H1 (cell line): ENCODE measurements at regions not wholly inside any gene's neighbourhood (a gene's known extent, or its start where the extent isn't known, plus 50 kb on each side); places are given as distances from the start of the nearest gene placed in this dataset.

Source experiments
- CTCF ChIA-PET: fragments of 300-600 bp; sonication (Branson Sonifier 250); formaldehyde crosslinking; loops from one replicate; lab custom pipeline; 2021; ENCODE audit not compliant: partially characterized antibody; lab: Charles Lee
- POLR2A ChIA-PET: fragments of 300-600 bp; sonication (Branson Sonifier 250); formaldehyde crosslinking; loops from one replicate; lab custom pipeline; 2021; ENCODE audit warnings: inconsistent platforms; ENCODE audit not compliant: partially characterized antibody; lab: Charles Lee
- DNase-seq, 2 experiments: peaks; one replicate each; pipeline versions ENCODE4 v3.0.0 to v3.0.0-alpha.2; 2010 to 2022; ENCODE audit warnings: low spot score in 2 of 2, low read depth in 1 of 2, mixed read lengths in 1 of 2
- FAIRE-seq: peaks from 2 replicates; lab custom pipeline; 2011; peaks lifted over from hg19 to GRCh38; lab: Jason Lieb, UNC
- H2AFZ ChIP-seq: 2 replicates; pipeline ENCODE4 v1.8.1; 2012; ENCODE audit warnings: low read length, inconsistent platforms
- H2AK5ac ChIP-seq: 2 replicates; pipeline ENCODE4 v1.6.1; 2013; ENCODE audit warnings: low read depth, low read length
- H2BK120ac ChIP-seq: replicated peaks from 2 replicates; pipeline ENCODE3; 2013; ENCODE audit warnings: low read depth, low read length, inconsistent platforms
- H2BK12ac ChIP-seq: 2 replicates; pipeline ENCODE4 v1.6.1; 2013; ENCODE audit warnings: low read depth, low read length
- H2BK15ac ChIP-seq: 2 replicates; pipeline ENCODE4 v1.6.1; 2013; ENCODE audit warnings: low read length
- H2BK20ac ChIP-seq: 2 replicates; pipeline ENCODE4 v1.6.1; 2013; ENCODE audit warnings: low read length
- H2BK5ac ChIP-seq: 2 replicates; pipeline ENCODE4 v1.6.1; 2013; ENCODE audit warnings: low read depth, low read length
- H3K14ac ChIP-seq: 2 replicates; pipeline ENCODE4 v1.6.1; 2013; ENCODE audit warnings: inconsistent platforms; ENCODE audit not compliant: insufficient read length
- H3K18ac ChIP-seq: 2 replicates; pipeline ENCODE4 v1.6.1; 2013; ENCODE audit warnings: low read length; ENCODE audit errors: extremely low read depth
- H3K23ac ChIP-seq: 2 replicates; pipeline ENCODE4 v1.6.1; 2013; ENCODE audit warnings: inconsistent platforms; ENCODE audit not compliant: insufficient read length
- H3K23me2 ChIP-seq: 2 replicates; pipeline ENCODE4 v1.6.1; 2013; ENCODE audit warnings: low read depth, low read length
- H3K27ac ChIP-seq: 2 replicates; pipeline ENCODE4 v1.6.1; 2011; ENCODE audit warnings: low read depth, low read length, inconsistent platforms
- H3K27me3 ChIP-seq, 4 experiments: replicated peaks in 1 of 4; 1 replicate in 1 of 4; 2 replicates in 3 of 4; pipeline versions ENCODE4 v1.6.1 to v1.8.1; 2011 to 2013; ENCODE audit warnings: low read length in 3 of 4, mild to moderate bottlenecking in 3 of 4, inconsistent platforms in 2 of 4, mixed read lengths in 2 of 4, moderate library complexity in 1 of 4; ENCODE audit not compliant: control insufficient read depth in 3 of 4, insufficient read depth in 3 of 4; ENCODE audit errors: extremely low read depth in 1 of 4
- H3K36me3 ChIP-seq, 4 experiments: 2 replicates each; pipeline versions ENCODE4 v1.6.1 to v1.8.1; 2011 to 2013; ENCODE audit warnings: mild to moderate bottlenecking in 4 of 4, low read length in 3 of 4, moderate library complexity in 2 of 4, control low read depth in 1 of 4, inconsistent platforms in 1 of 4; ENCODE audit not compliant: insufficient read depth in 4 of 4, control insufficient read depth in 2 of 4
- H3K4ac ChIP-seq: replicated peaks from 2 replicates; pipeline ENCODE3; 2013; ENCODE audit warnings: low read length, low read depth, mixed read lengths, inconsistent platforms; ENCODE audit not compliant: insufficient read length
- H3K4me1 ChIP-seq, 4 experiments: replicated peaks in 1 of 4; 1 replicate in 1 of 4; 2 replicates in 3 of 4; pipeline versions ENCODE4 v1.6.1 to v1.8.1; 2011 to 2013; ENCODE audit warnings: low read length in 3 of 4, inconsistent platforms in 2 of 4, mixed read lengths in 1 of 4; ENCODE audit not compliant: insufficient read depth in 4 of 4, control insufficient read depth in 3 of 4
- H3K4me2 ChIP-seq, 2 experiments: 2 replicates each; pipeline versions ENCODE4 v1.6.1 to v1.8.1; 2011 to 2013; ENCODE audit warnings: low read depth in 2 of 2, low read length in 2 of 2, control low read depth in 1 of 2, inconsistent platforms in 1 of 2, mild to moderate bottlenecking in 1 of 2; ENCODE audit not compliant: insufficient read depth in 1 of 2
- H3K4me3 ChIP-seq, 4 experiments: fragments of 200-600, 300-600 bp in 1 of 4; sonication (generic), shearing (Covaris generic), sonication (Bioruptor Twin) in 1 of 4; 2 replicates each; pipeline versions ENCODE4 v1.5.1 to v1.8.1; 2011 to 2016; ENCODE audit warnings: low read length in 4 of 4, low read depth in 3 of 4, control low read depth in 2 of 4, inconsistent platforms in 2 of 4, mild to moderate bottlenecking in 2 of 4, mixed read lengths in 1 of 4, moderate library complexity in 1 of 4; ENCODE audit not compliant: insufficient read depth in 2 of 4; ENCODE audit errors: extremely low read depth in 1 of 4
- H3K56ac ChIP-seq: replicated peaks from 2 replicates; pipeline ENCODE3; 2013; ENCODE audit warnings: low read depth, mild to moderate bottlenecking, mixed read lengths, low read length, inconsistent platforms; ENCODE audit not compliant: insufficient read length
- H3K79me1 ChIP-seq: 2 replicates; pipeline ENCODE4 v1.6.1; 2013; ENCODE audit warnings: low read depth, low read length, control low read depth
- H3K79me2 ChIP-seq, 2 experiments: 2 replicates each; pipeline versions ENCODE4 v1.6.1 to v1.8.1; 2012 to 2013; ENCODE audit warnings: low read length in 2 of 2, mild to moderate bottlenecking in 2 of 2, inconsistent platforms in 1 of 2; ENCODE audit not compliant: insufficient read depth in 2 of 2, control insufficient read depth in 1 of 2
- H3K9ac ChIP-seq, 4 experiments: replicated peaks in 1 of 4; 1 replicate in 1 of 4; 2 replicates in 3 of 4; pipeline versions ENCODE4 v1.6.1 to v1.8.1; 2011 to 2013; ENCODE audit warnings: low read depth in 3 of 4, low read length in 3 of 4, control low read depth in 2 of 4, mild to moderate bottlenecking in 2 of 4, moderate library complexity in 2 of 4, inconsistent platforms in 1 of 4; ENCODE audit errors: extremely low read depth in 1 of 4
- H3K9me3 ChIP-seq, 2 experiments: 2 replicates each; pipeline versions ENCODE4 v1.6.1 to v1.8.1; 2012 to 2013; ENCODE audit warnings: mild to moderate bottlenecking in 2 of 2, moderate library complexity in 2 of 2, control low read depth in 1 of 2, inconsistent platforms in 1 of 2, low read depth in 1 of 2, low read length in 1 of 2, mixed read lengths in 1 of 2; ENCODE audit not compliant: insufficient read depth in 2 of 2
- H4K20me1 ChIP-seq, 2 experiments: replicated peaks in 1 of 2; 2 replicates each; pipeline versions ENCODE3 to v1.8.1; 2011 to 2013; ENCODE audit warnings: inconsistent platforms in 2 of 2, low read length in 2 of 2, mild to moderate bottlenecking in 1 of 2; ENCODE audit not compliant: insufficient read depth in 2 of 2, control insufficient read depth in 1 of 2
- H4K5ac ChIP-seq: 2 replicates; pipeline ENCODE4 v1.6.1; 2013; ENCODE audit warnings: low read length, low read depth, mixed read lengths, inconsistent platforms; ENCODE audit not compliant: insufficient read length
- H4K8ac ChIP-seq: 2 replicates; pipeline ENCODE4 v1.8.0; 2013; ENCODE audit warnings: mild to moderate bottlenecking, moderate library complexity, low read length, inconsistent platforms; ENCODE audit not compliant: insufficient read depth; ENCODE audit errors: extremely low read depth
- H4K91ac ChIP-seq: replicated peaks from 2 replicates; pipeline ENCODE3; 2013; ENCODE audit warnings: low read length, mixed read lengths, inconsistent platforms; ENCODE audit not compliant: insufficient read length
- CREB1 ChIP-seq: IDR thresholded peaks from 2 replicates; pipeline ENCODE4 v1.6.1; 2012; ENCODE audit warnings: inconsistent platforms
- CTBP2 ChIP-seq: IDR thresholded peaks from 2 replicates; pipeline ENCODE4 v1.7.0; 2011; ENCODE audit warnings: borderline replicate concordance, mild to moderate bottlenecking, moderate library complexity, mixed read lengths, low read length; ENCODE audit not compliant: insufficient read depth, insufficient read length
- GTF2F1 ChIP-seq: IDR thresholded peaks from 2 replicates; pipeline ENCODE4 v1.6.1; 2012; ENCODE audit warnings: low read depth, low read length, improper control_type of control experiment, borderline replicate concordance
- KDM4A ChIP-seq: IDR thresholded peaks from one replicate; pipeline ENCODE4 v1.7.1; 2012; ENCODE audit warnings: low read depth, mild to moderate bottlenecking, moderate library complexity, low read length, inconsistent platforms; ENCODE audit not compliant: severe bottlenecking
- KDM5A ChIP-seq: fragments of 200-600 bp; IDR thresholded peaks from 2 replicates; pipeline ENCODE4 v1.7.1; 2012; ENCODE audit warnings: mild to moderate bottlenecking, low read length, inconsistent platforms, mixed read lengths
- MAFK ChIP-seq: IDR thresholded peaks from 2 replicates; pipeline ENCODE4 v1.6.1; 2012; ENCODE audit warnings: low read depth, mild to moderate bottlenecking, improper control_type of control experiment, low read length
- PHF8 ChIP-seq: fragments of 200-600 bp; sonication (generic); conservative IDR thresholded peaks from 2 replicates; pipeline ENCODE4 v1.7.1; 2012; ENCODE audit warnings: low read depth, mild to moderate bottlenecking, inconsistent platforms, low read length, moderate library complexity
- RNF2 ChIP-seq: fragments of 200-900, 300-1000 bp; sonication (generic); IDR thresholded peaks from 2 replicates; pipeline ENCODE4 v1.7.1; 2016; ENCODE audit warnings: borderline replicate concordance, low read depth, mild to moderate bottlenecking, antibody characterized with exemption, low read length; ENCODE audit not compliant: poor library complexity, severe bottlenecking; ENCODE audit errors: missing control alignments
- SIN3A ChIP-seq, 2 experiments: IDR thresholded peaks in 1 of 2; conservative IDR thresholded peaks in 1 of 2; 2 replicates each; pipeline ENCODE4 v1.6.1; 2011 to 2012; ENCODE audit warnings: low read length in 2 of 2, improper control_type of control experiment in 1 of 2, low read depth in 1 of 2, mild to moderate bottlenecking in 1 of 2
- ZNF274 ChIP-seq: IDR thresholded peaks from 2 replicates; pipeline ENCODE4 v1.7.0; 2012; ENCODE audit warnings: low read length, borderline replicate concordance; ENCODE audit errors: extremely low read depth
- WGBS, 2 experiments: shearing (Covaris generic) in 1 of 2; methylation state at CpG; one replicate each; pipeline versions ENCODE4 v1.1.6 to v1.1.7; 2013 to 2015; ENCODE audit warnings: low lambda C conversion rate in 2 of 2, mixed read lengths in 2 of 2, inconsistent platforms in 1 of 2, low coverage in 1 of 2, missing lambda C conversion rate in 1 of 2; ENCODE audit not compliant: insufficient replicate concordance in 2 of 2, insufficient coverage in 1 of 2, insufficient read length in 1 of 2; ENCODE audit errors: extremely low coverage in 1 of 2, missing lambda C conversion rate in 1 of 2; 5-methylcytosine and 5-hydroxymethylcytosine counted together
- TF ChIP-seq, protein P1 (sequence below): IDR thresholded peaks from 2 replicates; pipeline ENCODE4 v1.6.1; 2012; ENCODE audit warnings: inconsistent platforms

DNA sequence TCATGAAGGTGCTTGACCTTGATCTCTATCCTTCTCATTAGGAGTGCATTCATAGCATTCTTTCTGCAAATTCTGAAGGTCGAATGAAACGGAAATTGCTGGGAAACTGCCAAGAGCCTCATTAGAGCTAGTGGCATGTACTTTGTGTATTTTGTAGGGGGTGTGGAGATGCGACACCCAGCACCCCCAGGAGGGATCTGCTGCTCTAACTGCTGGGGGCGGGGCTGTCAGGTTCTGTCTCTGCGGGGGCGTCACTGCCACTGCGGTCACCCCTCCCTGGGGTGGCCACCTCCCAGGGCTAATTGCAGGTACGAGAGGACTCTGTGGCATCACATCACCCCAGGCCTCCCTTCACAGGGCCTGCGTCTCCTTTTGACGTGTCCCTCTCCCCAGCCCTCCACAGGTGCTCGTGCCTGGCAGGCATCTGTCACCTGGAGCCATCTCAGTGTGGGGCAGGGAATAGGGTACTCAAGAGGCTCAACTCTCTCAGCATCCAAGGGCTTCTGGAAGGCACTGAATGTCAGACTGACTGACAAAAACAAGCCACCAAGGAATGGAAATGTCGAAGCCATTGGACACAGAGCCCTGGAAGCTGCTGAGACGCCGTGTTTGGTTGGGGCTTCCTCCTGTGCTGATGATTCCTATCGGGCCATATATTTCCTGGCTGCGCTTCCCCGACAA lies 151.1 kb downstream of the ACTR3B start:
- CTCF ChIA-PET: interaction anchor here (1.5 kb wide), 1 partner anchor 14 kb away, joined by 5 read pairs; no protein-coding TSS in a partner anchor
- 88% methylated on average over 17 of the region's 17 CpGs; no CpG with 5 or more reads in 1 of the 2 experiments for WGBS, 2 experiments
- Histone ChIP-seq H4K20me1 (peaks cover 0 to 17% of the 10 kb centered on the region in 2 experiments), H2BK120ac (no peak overlapping the region), H3K23me2 (peaks cover 19% of the 10 kb centered on the region; the same call in 1 of the 2 replicates), H3K56ac (no peak overlapping the region), H3K36me3 (no peaks in the 10 kb centered on the region; a peak in 1 of 8 replicates), H4K91ac (no peak overlapping the region), H3K4me1 (peaks cover 0 to 3% (median 0%) of the 10 kb centered on the region in 4 experiments; a peak in 1 of 7 replicates), H3K4me2 (no peak overlapping the region), H4K8ac (no peak overlapping the region), H4K5ac (no peak overlapping the region), H2AFZ (no peak overlapping the region), H3K18ac (no peak overlapping the region), H3K79me2 (no peaks in the 10 kb centered on the region), H3K9ac (no peak overlapping the region), H3K23ac (no peak overlapping the region), H3K14ac (no peak overlapping the region), H3K9me3 (peaks cover 0 to 11% of the 10 kb centered on the region in 2 experiments; a peak in 1 of 4 replicates), H3K4ac (no peak overlapping the region), H3K79me1 (no peaks in the 10 kb centered on the region), H3K27ac (no peak overlapping the region), H3K27me3 (no peaks in the 10 kb centered on the region; a peak in 1 of 7 replicates), H3K4me3 (no peak overlapping the region), H2AK5ac (no peak overlapping the region), H2BK20ac (no peak overlapping the region), H2BK12ac (no peak overlapping the region), H2BK5ac (no peak overlapping the region), H2BK15ac (no peak overlapping the region)
- DNase-seq (no peak), FAIRE-seq (no peak)
- POLR2A ChIA-PET: interaction anchor here (0.6 kb wide), 1 partner anchor 13 kb away, joined by 3 read pairs; no protein-coding TSS in a partner anchor
- no peak for TF ChIP-seq KDM4A
- no peak for TF ChIP-seq CTBP2
- no peak for TF ChIP-seq CREB1
- TF ChIP-seq KDM5A: no peak
- TF ChIP-seq MAFK: no peak
- no peak for TF ChIP-seq RNF2
- no peak for TF ChIP-seq SIN3A (conservative IDR thresholded peaks at IDR 0.05 in 1 of 2, IDR thresholded peaks at IDR 0.05 in 1 of 2; ENCODE audit: low read depth in 1 of 2, low read length in 2 of 2)
- no peak for TF ChIP-seq PHF8
- no peak for TF ChIP-seq GTF2F1
- no peak for TF ChIP-seq ZNF274
- TF ChIP-seq, protein P1, sequence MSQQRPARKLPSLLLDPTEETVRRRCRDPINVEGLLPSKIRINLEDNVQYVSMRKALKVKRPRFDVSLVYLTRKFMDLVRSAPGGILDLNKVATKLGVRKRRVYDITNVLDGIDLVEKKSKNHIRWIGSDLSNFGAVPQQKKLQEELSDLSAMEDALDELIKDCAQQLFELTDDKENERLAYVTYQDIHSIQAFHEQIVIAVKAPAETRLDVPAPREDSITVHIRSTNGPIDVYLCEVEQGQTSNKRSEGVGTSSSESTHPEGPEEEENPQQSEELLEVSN: no peak
